Brain microvascular endothelial cell (primary cell): ENCODE measurements at regions not wholly inside any gene's neighbourhood (a gene's known extent, or its start where the extent isn't known, plus 50 kb on each side); places are given as distances from the start of the nearest gene placed in this dataset.

Source experiments
- DNase-seq: peaks from one replicate; pipeline ENCODE4 v3.0.0-alpha.2; 2020
- H3K27ac ChIP-seq: fragments of 250-450 bp; sonication (Bioruptor Pico); 2 replicates; pipeline ENCODE4 v1.5.1; 2020; ENCODE audit warnings: mild to moderate bottlenecking, moderate library complexity
- H3K27me3 ChIP-seq: fragments of 250-450 bp; sonication (Bioruptor Pico); replicated peaks from 2 replicates; pipeline ENCODE4 v1.5.1; 2020; ENCODE audit warnings: mild to moderate bottlenecking
- H3K36me3 ChIP-seq: fragments of 250-450 bp; sonication (Bioruptor Pico); replicated peaks from 2 replicates; pipeline ENCODE4 v1.5.1; 2020; ENCODE audit warnings: mild to moderate bottlenecking
- H3K4me3 ChIP-seq: 2 replicates; pipeline ENCODE4 v1.5.1; 2011; ENCODE audit warnings: low read depth, mild to moderate bottlenecking, control low read depth, low read length, moderate library complexity
- CTCF ChIP-seq: IDR thresholded peaks from 2 replicates; pipeline ENCODE4 v1.5.1; 2011; ENCODE audit warnings: low read depth, mild to moderate bottlenecking, moderate library complexity, low read length, control low read depth, inconsistent platforms; ENCODE audit errors: missing control alignments
- in situ Hi-C: cut with HindIII; loops from 2 replicates; pipeline ENCODE4 v1.10.0; 2017; ENCODE audit warnings: low sequenced_read_pairs, low pct_ligation_motif_present

GRCh38 chr1:117697220-117697781 lies 91.5 kb downstream of the TENT5C start:
- H3K27me3 ChIP-seq, result no peaks in the 10 kb centered on the region
- H3K4me3 ChIP-seq, result no peak overlapping the region
- in situ Hi-C loops, result no loop called here
- no peak for TF ChIP-seq CTCF
- no peaks in the 10 kb centered on the region for H3K36me3 ChIP-seq
- no peak overlapping the region for H3K27ac ChIP-seq
- no peak for DNase-seq

GRCh38 chr1:117698398-117699160 lies 92.7 kb downstream of the TENT5C start:
- Histone ChIP-seq H3K27me3 (no peaks in the 10 kb centered on the region), H3K4me3 (no peak overlapping the region), H3K36me3 (no peaks in the 10 kb centered on the region), H3K27ac (no peak overlapping the region)
- in situ Hi-C loops, result no loop called here
- no peak for TF ChIP-seq CTCF
- no peak for DNase-seq

- in situ Hi-C loops, result no loop called here
These were observed 94.1 kb downstream of the TENT5C start for GRCh38 chr1:117699953-117700352.

GRCh38 chr1:117702654-117703053 lies 96.8 kb downstream of the TENT5C start:
- no peak for TF ChIP-seq CTCF
- in situ Hi-C loops, result no loop called here
- Histone ChIP-seq H3K27ac (no peak overlapping the region), H3K27me3 (no peaks in the 10 kb centered on the region), H3K4me3 (no peak overlapping the region), H3K36me3 (no peaks in the 10 kb centered on the region)
- DNase-seq, result no peak

More at GRCh38 chr1:117699953-117700352, 94.1 kb downstream of the TENT5C start:
- H3K36me3 ChIP-seq, result no peaks in the 10 kb centered on the region
- H3K27me3 ChIP-seq, result no peaks in the 10 kb centered on the region
- no peak for TF ChIP-seq CTCF
- DNase-seq, result no peak
- no peak overlapping the region for H3K27ac ChIP-seq
- H3K4me3 ChIP-seq, result no peak overlapping the region

- DNase-seq, result no peak
- TF ChIP-seq CTCF, result no peak
- H3K36me3 ChIP-seq, result no peaks in the 10 kb centered on the region
- in situ Hi-C loops, result no loop called here
- no peak overlapping the region for H3K4me3 ChIP-seq
- H3K27me3 ChIP-seq, result no peaks in the 10 kb centered on the region
- H3K27ac ChIP-seq, result no peak overlapping the region
These were observed 101.5 kb downstream of the TENT5C start for GRCh38 chr1:117707371-117707770.
